ENCODE measurements at regions not wholly inside any gene's neighbourhood (a gene's known extent, or its start where the extent isn't known, plus 50 kb on each side); places are given as distances from the start of the nearest gene placed in this dataset.

DNA sequence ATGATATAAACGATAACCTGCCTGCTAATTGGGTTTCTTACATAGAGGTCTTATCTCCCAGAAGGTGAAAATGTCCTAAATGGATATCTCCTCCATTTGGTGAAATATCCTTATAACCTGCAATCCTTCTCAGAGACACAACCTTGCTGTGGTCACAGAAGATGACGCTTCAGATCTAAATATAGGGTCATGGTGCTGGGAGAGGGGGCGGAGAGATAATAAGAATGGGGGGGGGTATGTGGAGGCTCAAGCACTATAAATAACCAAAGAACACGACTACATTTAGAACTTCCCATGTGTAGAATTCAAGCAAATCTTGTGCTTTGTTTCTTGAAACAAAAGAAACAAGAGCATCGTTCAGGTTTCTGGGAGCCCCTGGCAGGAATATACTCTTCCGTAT lies 260.6 kb upstream of the ESRRG start:
- Histone ChIP-seq H3K4me3 (no peak overlapping the region), H3K4me1 (no peaks in the 10 kb centered on the region), H3K36me3 (no peaks in the 10 kb centered on the region), H3K9me3 (no peaks in the 10 kb centered on the region), H3K27ac (peak overlapping the region in 1 of 2 donors; percentile 34), H3K27me3 (no peaks in the 10 kb centered on the region)
- DNase-seq (ENCODE audit: low spot score), result no peak
- TF ChIP-seq, protein P1, sequence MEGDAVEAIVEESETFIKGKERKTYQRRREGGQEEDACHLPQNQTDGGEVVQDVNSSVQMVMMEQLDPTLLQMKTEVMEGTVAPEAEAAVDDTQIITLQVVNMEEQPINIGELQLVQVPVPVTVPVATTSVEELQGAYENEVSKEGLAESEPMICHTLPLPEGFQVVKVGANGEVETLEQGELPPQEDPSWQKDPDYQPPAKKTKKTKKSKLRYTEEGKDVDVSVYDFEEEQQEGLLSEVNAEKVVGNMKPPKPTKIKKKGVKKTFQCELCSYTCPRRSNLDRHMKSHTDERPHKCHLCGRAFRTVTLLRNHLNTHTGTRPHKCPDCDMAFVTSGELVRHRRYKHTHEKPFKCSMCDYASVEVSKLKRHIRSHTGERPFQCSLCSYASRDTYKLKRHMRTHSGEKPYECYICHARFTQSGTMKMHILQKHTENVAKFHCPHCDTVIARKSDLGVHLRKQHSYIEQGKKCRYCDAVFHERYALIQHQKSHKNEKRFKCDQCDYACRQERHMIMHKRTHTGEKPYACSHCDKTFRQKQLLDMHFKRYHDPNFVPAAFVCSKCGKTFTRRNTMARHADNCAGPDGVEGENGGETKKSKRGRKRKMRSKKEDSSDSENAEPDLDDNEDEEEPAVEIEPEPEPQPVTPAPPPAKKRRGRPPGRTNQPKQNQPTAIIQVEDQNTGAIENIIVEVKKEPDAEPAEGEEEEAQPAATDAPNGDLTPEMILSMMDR (IDR thresholded peaks at IDR 0.05), result no peak

DNA sequence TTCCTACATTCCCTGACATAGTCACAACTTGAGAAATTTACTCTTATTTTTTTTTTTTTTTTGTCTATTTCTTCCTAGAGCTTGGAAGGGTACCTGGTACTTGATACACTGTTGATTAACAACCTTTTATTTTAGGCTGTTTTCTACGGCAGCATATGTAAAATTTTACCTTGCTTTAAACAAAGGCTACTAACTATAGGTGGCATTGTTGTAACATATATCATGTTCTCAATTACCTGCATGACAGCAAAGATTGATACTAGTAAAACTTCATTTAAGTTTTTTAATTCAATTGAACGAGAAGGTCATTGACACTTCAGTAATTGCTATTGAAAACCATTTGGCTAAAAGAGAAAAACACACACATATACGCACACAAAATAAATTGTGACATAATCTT lies 238.3 kb upstream of the ESRRG start:
- DNase-seq (ENCODE audit: low spot score), result no peak
- Histone ChIP-seq H3K27ac (no peak overlapping the region), H3K4me3 (no peak overlapping the region), H3K4me1 (no peaks in the 10 kb centered on the region), H3K9me3 (no peaks in the 10 kb centered on the region), H3K27me3 (no peaks in the 10 kb centered on the region), H3K36me3 (no peaks in the 10 kb centered on the region)
- TF ChIP-seq, protein P1 (IDR thresholded peaks at IDR 0.05), result no peak

DNA sequence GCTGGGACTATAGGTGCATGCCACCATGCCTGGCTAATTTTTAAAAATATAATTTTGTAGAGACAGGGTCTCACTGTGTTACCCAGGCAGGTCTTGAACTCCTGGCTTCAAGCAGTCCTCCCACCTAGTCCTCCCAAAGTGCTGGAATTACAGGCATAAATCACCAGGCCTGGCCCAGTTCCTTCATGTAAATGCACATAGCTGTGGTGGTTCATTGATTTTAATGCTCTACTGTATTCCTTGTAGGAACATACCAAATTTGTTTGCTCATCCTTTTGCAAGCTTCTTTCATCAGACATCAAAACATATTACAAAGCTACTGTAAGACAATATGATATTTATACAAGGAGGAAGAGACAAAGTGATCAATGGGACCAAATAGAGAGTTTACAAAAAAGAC lies 237.5 kb upstream of the ESRRG start:
- Histone ChIP-seq H3K36me3 (no peaks in the 10 kb centered on the region), H3K4me3 (no peak overlapping the region), H3K27me3 (no peaks in the 10 kb centered on the region), H3K27ac (no peak overlapping the region), H3K9me3 (no peaks in the 10 kb centered on the region), H3K4me1 (no peaks in the 10 kb centered on the region)
- no peak for DNase-seq (ENCODE audit: low spot score)
- TF ChIP-seq, protein P1 (IDR thresholded peaks at IDR 0.05), result no peak

DNA sequence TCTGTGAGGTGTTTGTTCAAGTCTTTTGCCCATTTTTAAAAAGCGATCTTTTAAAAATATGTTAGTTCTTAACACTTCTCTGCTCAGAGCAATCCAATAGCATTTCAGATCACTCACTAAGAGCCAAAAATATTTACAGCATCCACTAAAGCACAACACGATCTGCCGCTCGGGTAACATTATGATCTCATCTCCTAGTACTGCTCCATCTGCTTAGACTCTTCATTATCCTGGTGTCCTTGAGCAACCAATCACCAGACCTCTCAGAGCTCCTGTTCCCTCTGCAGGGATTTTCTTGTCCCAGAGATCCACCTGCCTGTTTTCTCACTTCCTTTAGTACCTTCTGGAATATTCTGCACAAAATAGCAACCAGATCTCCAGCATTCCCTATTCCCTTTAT lies 235.3 kb upstream of the ESRRG start:
- TF ChIP-seq, protein P1 (IDR thresholded peaks at IDR 0.05), result no peak
- no peaks in the 10 kb centered on the region for H3K4me1 ChIP-seq
- no peak overlapping the region for H3K27ac ChIP-seq

DNA sequence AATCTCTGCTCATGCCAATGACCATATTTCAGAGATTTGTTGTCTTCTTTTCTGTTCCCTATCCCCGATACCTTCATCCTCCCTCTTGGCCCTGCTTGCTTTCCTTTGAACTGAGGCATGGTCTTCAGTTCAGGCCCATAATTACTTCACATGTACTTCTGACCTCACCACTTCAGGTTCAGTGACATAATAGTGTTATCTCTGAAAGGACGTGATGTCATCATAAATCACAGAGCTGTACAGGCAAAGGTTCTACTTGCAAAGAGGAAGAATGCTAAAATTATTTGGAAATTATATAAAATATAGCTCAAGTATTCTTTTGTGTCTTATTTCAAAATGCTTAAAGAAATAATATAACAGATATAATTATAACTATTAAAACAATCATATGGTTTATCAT lies 230.3 kb upstream of the ESRRG start:
- TF ChIP-seq, protein P1 (IDR thresholded peaks at IDR 0.05), result no peak
- no peak overlapping the region for H3K27ac ChIP-seq
- DNase-seq (ENCODE audit: low spot score), result no peak
- H3K9me3 ChIP-seq, result no peaks in the 10 kb centered on the region
- H3K36me3 ChIP-seq, result no peaks in the 10 kb centered on the region
- H3K27me3 ChIP-seq, result no peaks in the 10 kb centered on the region
- no peaks in the 10 kb centered on the region for H3K4me1 ChIP-seq
- H3K4me3 ChIP-seq, result no peak overlapping the region

More for the DNA sequence above, 235.3 kb upstream of the ESRRG start:
- H3K9me3 ChIP-seq, result no peaks in the 10 kb centered on the region
- DNase-seq (ENCODE audit: low spot score), result no peak
- no peak overlapping the region for H3K4me3 ChIP-seq
- no peaks in the 10 kb centered on the region for H3K27me3 ChIP-seq
- no peaks in the 10 kb centered on the region for H3K36me3 ChIP-seq

DNA sequence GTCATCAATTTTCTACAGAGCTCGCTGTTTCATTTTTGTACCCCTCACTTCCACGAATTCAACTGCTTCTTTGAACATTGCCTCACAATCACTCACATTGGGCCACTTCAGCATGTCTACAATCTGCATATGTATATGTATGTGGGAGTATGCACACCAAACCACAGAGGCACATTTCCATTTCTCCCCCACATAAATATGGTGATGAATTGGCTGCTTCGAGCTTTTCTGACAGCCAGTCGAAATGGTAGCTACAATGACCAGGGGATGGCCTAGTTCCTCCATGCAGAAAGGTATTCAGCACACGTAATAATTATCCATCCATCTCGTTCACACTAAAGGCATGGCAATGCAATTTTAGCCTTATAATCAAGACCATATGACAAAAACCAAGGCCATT lies 229.6 kb upstream of the ESRRG start:
- Histone ChIP-seq H3K9me3 (no peaks in the 10 kb centered on the region), H3K4me3 (no peak overlapping the region), H3K36me3 (no peaks in the 10 kb centered on the region), H3K4me1 (no peaks in the 10 kb centered on the region), H3K27ac (no peak overlapping the region), H3K27me3 (no peaks in the 10 kb centered on the region)
- DNase-seq (ENCODE audit: low spot score), result no peak
- TF ChIP-seq, protein P1 (IDR thresholded peaks at IDR 0.05), result no peak
